ENCODE measurements at regions not wholly inside any gene's neighbourhood (a gene's known extent, or its start where the extent isn't known, plus 50 kb on each side); places are given as distances from the start of the nearest gene placed in this dataset.

DNA sequence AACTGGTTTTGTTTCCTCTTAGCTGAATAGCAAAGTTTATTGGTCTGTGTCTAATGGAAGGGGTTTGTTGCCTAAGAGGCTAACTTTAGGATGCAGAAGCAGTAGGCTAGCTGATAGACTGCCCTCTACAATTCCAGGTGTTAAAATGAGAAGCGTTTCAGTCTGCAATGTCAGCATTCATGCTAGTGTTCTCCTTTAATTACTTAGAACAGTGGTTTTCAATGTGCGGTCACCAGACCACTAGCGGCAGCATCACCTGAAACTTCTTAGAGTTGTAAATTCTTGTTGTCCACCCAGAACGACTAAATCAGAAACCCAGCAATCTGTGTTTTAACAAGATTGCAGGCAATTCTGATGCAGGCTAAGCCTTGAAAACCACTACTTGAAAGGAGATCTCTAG, 392.9 kb downstream of the IPMK start:
- H3K4me2 ChIP-seq (ENCODE audit: low read depth, low read length, poor library complexity, severe bottlenecking) = no peak overlapping the region
- no peaks in the 10 kb centered on the region for H3K4me1 ChIP-seq (ENCODE audit: insufficient read depth, low read length, poor library complexity, severe bottlenecking)
- H2AFZ ChIP-seq (ENCODE audit: low read length) = no peak overlapping the region
- H3K79me2 ChIP-seq (ENCODE audit: insufficient read depth, low read length) = no peaks in the 10 kb centered on the region
- no peak for TF ChIP-seq EZH2phosphoT487 (IDR thresholded peaks at IDR 0.05; ENCODE audit: borderline replicate concordance)
- TF ChIP-seq, protein P1, sequence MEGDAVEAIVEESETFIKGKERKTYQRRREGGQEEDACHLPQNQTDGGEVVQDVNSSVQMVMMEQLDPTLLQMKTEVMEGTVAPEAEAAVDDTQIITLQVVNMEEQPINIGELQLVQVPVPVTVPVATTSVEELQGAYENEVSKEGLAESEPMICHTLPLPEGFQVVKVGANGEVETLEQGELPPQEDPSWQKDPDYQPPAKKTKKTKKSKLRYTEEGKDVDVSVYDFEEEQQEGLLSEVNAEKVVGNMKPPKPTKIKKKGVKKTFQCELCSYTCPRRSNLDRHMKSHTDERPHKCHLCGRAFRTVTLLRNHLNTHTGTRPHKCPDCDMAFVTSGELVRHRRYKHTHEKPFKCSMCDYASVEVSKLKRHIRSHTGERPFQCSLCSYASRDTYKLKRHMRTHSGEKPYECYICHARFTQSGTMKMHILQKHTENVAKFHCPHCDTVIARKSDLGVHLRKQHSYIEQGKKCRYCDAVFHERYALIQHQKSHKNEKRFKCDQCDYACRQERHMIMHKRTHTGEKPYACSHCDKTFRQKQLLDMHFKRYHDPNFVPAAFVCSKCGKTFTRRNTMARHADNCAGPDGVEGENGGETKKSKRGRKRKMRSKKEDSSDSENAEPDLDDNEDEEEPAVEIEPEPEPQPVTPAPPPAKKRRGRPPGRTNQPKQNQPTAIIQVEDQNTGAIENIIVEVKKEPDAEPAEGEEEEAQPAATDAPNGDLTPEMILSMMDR (conservative IDR thresholded peaks at IDR 0.05; ENCODE audit: low read length) = no peak
- H3K36me3 ChIP-seq (ENCODE audit: insufficient read depth, low read length) = no peaks in the 10 kb centered on the region
- H4K20me1 ChIP-seq (ENCODE audit: insufficient read depth, low read length, poor library complexity, severe bottlenecking) = no peaks in the 10 kb centered on the region
- H3K9ac ChIP-seq (ENCODE audit: low read depth, low read length, poor library complexity, severe bottlenecking) = no peak overlapping the region
- H3K9me3 ChIP-seq (ENCODE audit: insufficient read depth, low read depth, low read length) = no peaks in the 10 kb centered on the region
- no peaks in the 10 kb centered on the region for H3K27me3 ChIP-seq (ENCODE audit: insufficient read depth, low read length, poor library complexity, severe bottlenecking)
- H3F3A ChIP-seq (ENCODE audit: low read depth) = no peaks in the 10 kb centered on the region
- H3K9me2 ChIP-seq (replicated peaks; ENCODE audit: low read depth, low read length) = no peaks in the 10 kb centered on the region
- H3K4me3 ChIP-seq (ENCODE audit: low read length, poor library complexity, severe bottlenecking) = no peak overlapping the region

DNA sequence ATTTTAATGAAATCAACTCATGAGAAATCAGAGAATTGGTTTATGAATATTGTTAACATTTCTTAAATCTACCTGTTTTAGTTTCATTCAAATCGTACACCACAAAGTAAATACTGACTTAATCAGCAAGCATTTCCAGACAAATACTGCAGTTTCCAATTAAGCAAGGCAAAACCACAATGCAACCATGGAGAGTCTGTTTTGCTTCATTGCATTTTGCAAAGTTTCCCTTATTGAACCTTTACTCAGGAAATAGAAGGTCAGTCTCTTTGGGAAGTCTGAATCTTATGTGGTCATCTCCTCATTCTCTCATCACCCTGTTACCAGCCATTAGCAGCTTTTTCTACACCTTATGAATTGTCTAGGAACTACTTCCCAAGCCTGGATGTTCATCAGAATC, 400.5 kb downstream of the IPMK start:
- no peaks in the 10 kb centered on the region for H4K20me1 ChIP-seq (ENCODE audit: insufficient read depth, low read length, poor library complexity, severe bottlenecking)
- TF ChIP-seq, protein P1 (conservative IDR thresholded peaks at IDR 0.05; ENCODE audit: low read length) = no peak
- TF ChIP-seq EZH2phosphoT487 (IDR thresholded peaks at IDR 0.05; ENCODE audit: borderline replicate concordance) = no peak
- H3K9me2 ChIP-seq (replicated peaks; ENCODE audit: low read depth, low read length) = no peaks in the 10 kb centered on the region
- H3K4me2 ChIP-seq (ENCODE audit: low read depth, low read length, poor library complexity, severe bottlenecking) = no peak overlapping the region
- no peak overlapping the region for H3K9ac ChIP-seq (ENCODE audit: low read depth, low read length, poor library complexity, severe bottlenecking)
- no peak overlapping the region for H3K4me3 ChIP-seq (ENCODE audit: low read length, poor library complexity, severe bottlenecking)
- H3K79me2 ChIP-seq (ENCODE audit: insufficient read depth, low read length) = no peaks in the 10 kb centered on the region
- no peaks in the 10 kb centered on the region for H3F3A ChIP-seq (ENCODE audit: low read depth)
- H3K36me3 ChIP-seq (ENCODE audit: insufficient read depth, low read length) = no peaks in the 10 kb centered on the region
- no peaks in the 10 kb centered on the region for H3K4me1 ChIP-seq (ENCODE audit: insufficient read depth, low read length, poor library complexity, severe bottlenecking)
- H3K27me3 ChIP-seq (ENCODE audit: insufficient read depth, low read length, poor library complexity, severe bottlenecking) = no peaks in the 10 kb centered on the region
- no peak overlapping the region for H2AFZ ChIP-seq (ENCODE audit: low read length)
- H3K9me3 ChIP-seq (ENCODE audit: insufficient read depth, low read depth, low read length) = no peaks in the 10 kb centered on the region

DNA sequence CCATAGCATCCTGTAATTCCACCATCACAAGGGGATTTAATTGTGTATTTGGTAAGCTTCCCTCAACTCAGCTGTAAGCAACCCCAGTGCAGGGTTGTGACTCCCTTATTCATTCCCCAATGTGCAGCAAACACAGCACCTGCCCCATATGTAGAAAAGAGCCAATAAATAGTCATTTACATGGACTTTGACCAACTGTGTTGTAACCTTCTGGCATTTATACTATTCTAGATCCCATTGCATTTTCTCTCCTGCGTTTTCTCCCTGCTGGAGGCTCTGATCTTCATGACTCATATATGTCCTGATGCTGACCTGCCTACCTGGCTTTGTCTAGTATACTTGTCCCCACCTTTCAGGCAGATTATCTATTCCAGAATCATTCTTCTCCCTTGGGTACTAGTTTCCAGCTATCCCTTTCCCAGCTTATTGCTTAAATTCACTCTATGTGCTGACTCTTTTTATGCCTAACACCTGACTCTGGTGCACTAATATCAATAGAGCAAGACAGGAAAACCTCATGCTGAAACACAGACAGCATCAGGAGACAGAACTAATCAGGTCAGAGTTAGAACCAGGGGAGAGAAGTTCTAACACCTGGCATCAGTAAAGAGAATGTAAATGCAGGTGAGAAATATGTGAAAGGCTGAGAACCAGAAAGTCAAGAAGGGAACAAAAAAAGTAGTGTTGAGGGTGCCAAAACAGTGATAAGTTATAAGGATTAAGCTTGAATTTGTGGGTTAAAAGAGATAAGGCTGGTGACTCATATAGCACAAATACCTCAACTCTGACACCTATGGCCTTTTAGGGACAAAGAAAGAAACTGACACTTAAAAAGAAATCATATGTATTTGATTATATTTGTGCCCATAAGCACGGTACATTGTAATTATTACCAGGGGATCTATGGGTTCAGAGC, 402.7 kb downstream of the IPMK start:
- TF ChIP-seq EZH2phosphoT487 (IDR thresholded peaks at IDR 0.05; ENCODE audit: borderline replicate concordance) = no peak
- H3K4me3 ChIP-seq (ENCODE audit: low read length, poor library complexity, severe bottlenecking) = no peak overlapping the region

More for the DNA sequence above, 402.7 kb downstream of the IPMK start:
- no peaks in the 10 kb centered on the region for H3K9me2 ChIP-seq (replicated peaks; ENCODE audit: low read depth, low read length)
- no peaks in the 10 kb centered on the region for H3K4me1 ChIP-seq (ENCODE audit: insufficient read depth, low read length, poor library complexity, severe bottlenecking)
- no peaks in the 10 kb centered on the region for H3K9me3 ChIP-seq (ENCODE audit: insufficient read depth, low read depth, low read length)
- no peak overlapping the region for H2AFZ ChIP-seq (ENCODE audit: low read length)
- H3K9ac ChIP-seq (ENCODE audit: low read depth, low read length, poor library complexity, severe bottlenecking) = no peak overlapping the region
- H3K79me2 ChIP-seq (ENCODE audit: insufficient read depth, low read length) = no peaks in the 10 kb centered on the region
- no peaks in the 10 kb centered on the region for H3F3A ChIP-seq (ENCODE audit: low read depth)
- no peaks in the 10 kb centered on the region for H4K20me1 ChIP-seq (ENCODE audit: insufficient read depth, low read length, poor library complexity, severe bottlenecking)
- no peak overlapping the region for H3K4me2 ChIP-seq (ENCODE audit: low read depth, low read length, poor library complexity, severe bottlenecking)
- H3K27me3 ChIP-seq (ENCODE audit: insufficient read depth, low read length, poor library complexity, severe bottlenecking) = no peaks in the 10 kb centered on the region
- H3K36me3 ChIP-seq (ENCODE audit: insufficient read depth, low read length) = no peaks in the 10 kb centered on the region
